NCI-H1417 (cell line): ENCODE measurements at regions not wholly inside any gene's neighbourhood (a gene's known extent, or its start where the extent isn't known, plus 50 kb on each side); places are given as distances from the start of the nearest gene placed in this dataset.

ENCODE experiments used
- DNase-seq, 3 experiments: peaks; one replicate each; lab custom pipeline; 2025; lab: John Stamatoyannopoulos, UW

DNA sequence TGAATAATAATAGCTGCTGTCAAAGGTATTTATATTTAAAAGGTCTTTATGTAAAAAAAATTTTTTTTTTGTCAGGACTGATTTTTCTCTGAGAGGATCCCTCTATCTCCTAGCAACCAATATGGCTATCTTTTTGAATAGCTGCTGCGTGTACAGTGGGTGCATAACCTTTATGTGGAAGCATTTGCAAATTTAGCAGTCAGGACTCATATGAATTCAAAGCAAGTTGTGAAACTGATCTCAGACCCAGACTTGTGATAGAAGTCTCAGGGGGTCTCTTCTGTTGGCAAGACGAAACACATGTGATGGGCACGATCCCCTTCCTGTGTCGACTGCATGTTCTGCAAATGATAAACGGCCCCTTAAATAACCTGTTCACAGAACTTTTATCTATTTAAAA is 114.1 kb upstream of the ARGLU1 start:
- DNase-seq: no peak

DNA sequence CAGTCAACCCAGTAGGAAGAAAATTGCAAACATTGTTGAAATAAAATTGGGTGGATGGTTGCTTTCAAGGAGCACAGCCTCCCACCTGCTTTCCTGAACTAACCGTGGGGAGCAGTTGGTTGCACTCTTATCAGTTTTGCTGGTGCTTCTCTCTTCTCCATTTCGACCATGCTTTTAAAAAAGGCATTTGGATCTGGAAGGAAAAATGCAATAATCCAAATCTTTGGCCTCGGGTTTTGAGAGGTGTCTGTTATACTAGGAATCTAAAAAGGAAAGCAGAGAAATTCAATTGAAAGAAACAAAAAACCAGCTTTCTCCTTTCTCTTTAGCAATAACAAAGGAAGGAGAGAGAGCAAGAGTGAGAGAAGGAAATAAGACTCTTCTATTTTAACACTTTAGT is 113.6 kb upstream of the ARGLU1 start:
- DNase-seq: no peak

DNA sequence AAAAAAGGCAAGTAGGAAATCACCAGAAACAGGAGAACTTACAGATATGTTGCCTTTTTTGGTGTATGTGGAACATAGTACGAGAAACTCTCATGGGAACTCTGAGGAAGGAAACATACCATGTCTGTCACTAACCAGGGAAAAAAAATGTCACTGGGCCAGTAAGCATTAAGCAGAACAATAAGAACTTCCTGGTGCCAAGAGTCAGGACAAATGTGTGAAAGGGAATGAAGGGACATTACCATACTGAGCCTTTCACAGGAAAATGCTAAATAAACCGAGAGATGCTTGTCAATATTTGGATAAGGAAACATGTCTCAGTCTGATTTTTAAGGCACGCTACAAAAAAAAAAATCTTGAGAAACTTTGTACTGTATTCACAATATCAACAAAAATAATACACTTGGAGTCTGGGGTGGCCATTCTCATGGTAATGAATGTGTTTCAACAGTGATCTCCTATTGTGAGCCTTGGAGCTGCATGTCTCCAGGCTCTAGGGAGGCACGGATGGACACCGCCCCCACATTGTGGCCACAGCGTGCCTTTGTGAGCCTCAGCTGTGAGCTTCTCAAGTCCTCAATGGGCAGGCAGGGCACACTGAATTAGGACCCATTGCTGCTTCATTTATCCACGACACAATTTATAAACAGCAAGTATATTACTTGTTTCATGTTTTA is 113.0 kb upstream of the ARGLU1 start:
- peak in 1 of 3 experiments; percentile 29 for DNase-seq

DNA sequence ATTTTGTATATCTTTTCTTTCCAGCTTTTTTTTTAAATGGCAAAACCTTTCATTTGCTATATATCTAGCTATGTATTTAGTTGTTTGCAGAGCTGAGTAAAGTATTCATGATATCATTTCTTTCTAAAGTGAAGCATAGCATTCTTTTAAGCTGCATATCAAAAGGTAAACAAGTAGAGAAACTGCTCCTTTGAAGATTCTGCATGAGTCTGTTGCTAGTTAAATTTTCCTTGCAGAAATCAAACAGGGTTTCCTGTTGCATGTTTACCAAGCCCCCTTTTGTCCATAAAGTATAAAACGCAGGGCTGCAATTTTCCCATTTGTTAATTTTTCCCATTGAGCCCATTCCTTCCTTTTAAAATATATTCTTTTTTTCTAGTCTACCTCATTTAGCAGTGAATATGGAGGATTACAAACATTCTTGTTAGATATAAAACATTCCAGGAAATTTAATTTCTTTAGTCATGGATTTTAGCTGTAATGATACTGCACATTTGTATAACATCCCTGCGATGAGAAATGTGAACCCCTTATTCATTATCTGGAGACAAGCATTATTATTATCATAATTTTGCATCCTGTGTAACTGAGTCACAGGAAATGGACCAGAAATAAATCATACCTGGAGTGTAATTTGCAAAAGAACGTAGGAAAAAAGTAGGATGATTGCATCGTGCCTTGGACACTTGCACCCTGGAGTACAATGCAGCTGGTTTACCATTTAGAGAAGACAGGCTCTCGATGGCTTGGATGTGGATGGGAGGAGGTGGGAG is 110.9 kb upstream of the ARGLU1 start:
- no peak for DNase-seq

DNA sequence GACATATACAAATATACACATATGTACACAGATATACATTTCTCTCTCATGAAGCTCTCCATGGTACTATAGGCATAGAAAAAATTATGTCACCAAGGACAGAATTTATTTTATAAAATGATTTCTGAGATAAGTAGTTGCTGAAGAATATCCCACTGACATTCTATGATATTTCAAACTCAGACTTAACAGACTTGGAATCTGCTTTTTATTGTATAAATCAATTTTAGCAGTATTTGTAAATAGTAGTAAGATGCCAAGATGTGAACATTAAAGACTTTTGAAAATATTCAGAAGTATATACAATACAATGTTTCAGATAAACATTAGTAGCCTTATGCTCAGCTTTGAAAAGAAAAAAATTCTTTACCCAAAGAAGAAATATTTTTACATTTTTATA is 107.4 kb upstream of the ARGLU1 start:
- DNase-seq: no peak

DNA sequence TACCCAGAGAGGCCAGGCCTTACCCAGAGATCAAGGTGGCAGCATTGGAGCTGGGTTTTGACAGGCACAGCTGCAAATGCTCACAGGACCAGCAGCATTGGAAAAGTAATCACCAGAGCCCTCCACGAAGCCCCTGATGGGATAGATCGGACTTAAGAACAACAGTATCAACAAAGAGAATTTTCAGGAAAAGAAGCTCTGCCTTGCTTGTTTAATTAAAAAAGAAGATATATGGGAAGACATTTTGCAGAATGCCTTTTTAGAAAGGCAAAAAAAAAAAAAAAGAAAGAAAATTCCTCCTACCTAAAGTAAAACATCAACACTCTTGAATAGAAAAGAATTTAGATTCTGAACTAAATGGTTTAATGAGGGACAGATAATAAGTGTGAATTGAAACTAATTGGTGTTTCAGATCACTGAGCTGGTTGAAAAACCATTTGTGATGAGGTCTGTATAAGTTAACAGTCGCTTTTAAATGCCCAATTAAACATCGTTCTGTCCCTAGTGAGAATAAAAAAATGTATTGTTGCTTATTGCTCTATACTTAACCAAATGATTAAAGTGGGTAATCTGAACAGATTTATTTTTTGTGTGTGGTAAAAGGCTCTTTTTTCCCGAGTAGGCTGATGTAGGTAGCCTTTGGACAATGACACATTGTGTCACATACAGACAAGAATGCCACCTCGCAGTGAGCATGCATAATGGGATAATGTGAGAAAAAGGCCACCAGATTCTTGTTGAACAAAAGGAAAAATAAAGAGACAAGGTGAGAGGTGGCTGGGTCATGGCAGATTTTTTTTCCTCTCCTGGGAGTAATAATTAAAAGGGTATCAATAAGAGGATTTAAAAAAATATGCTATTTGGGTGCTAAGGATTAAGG is 93.0 kb upstream of the ARGLU1 start:
- no peak for DNase-seq

DNA sequence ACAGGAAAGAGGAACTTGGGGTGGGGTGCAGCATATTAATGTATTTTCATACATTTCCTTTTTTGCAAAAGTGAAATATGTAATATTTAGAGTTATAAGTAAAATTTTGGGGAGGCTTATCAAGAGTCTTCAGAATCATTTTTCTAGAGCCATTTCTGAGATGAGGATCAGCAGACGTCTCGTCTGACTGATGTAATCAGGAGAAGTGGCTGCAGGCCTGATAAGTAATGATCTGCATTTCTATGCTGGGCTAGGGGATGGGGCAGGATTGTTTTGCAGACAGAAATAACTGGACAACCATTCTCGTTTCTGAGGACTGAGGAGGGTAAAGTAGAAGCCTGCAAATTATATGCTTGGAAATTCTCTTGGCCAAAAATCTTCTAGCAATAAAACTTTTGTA is 89.2 kb upstream of the ARGLU1 start:
- DNase-seq: no peak

DNA sequence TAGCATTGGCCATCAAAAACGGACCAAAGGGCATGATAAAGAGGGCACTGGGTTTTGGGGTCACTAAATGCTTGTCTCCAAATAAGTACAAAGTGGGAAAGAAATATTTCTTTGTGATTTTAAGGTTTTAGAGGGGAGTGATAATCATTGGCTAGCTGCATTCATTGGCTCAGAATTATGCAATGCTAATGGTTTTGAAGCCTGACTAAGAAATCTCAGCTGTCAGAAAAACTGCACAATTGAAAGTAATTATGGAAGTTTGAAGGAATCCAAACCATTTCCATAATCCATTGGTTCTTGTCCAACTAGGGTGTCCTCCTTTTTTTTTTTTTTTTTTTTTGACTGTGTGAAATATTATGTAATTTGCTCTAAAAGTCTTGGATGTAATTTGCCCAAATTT is 88.2 kb upstream of the ARGLU1 start:
- no peak for DNase-seq

DNA sequence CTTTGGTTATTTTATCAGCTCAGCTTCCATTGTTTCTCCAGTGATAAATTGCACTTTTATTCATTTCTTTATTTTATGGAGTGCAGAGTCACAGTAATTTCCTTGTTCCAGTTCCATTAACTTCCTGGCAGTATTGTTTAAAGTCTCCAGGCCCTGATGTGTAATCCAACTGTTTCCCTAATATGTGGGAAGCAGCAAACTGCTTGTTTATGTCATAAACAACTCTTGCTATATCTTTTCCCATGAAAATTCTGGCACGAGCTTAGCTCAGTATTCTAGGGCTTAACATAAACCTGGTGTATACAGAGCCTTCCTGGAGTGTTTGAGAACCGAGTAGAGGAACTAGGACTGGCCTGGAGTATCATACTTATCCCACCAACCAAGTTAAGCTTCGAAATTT is 83.5 kb upstream of the ARGLU1 start:
- no peak for DNase-seq

DNA sequence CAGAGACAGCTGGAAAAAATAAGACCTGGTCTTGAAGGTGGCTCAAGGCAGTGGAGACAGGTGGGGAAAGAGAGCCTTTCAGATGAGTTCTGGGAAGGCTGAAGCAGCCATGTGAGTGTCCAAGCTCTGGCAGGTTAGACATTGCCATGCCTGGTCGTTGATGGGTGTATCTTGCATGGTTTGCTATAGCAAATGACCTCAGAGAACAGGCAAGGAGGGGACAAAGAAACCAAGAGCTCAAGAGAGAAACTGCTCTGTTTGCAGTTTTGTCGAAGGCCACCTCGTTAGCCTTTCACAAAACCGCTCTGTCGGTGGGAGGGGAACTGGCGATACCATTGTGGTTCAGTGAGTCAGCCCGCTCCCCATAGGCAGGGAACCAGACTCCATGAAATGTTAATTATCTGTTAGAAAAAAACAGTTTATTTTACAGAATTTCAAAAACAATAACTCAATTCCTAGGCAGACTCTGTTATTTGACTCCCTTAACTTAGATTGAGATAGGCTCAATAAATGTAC is 82.8 kb upstream of the ARGLU1 start:
- no peak for DNase-seq

DNA sequence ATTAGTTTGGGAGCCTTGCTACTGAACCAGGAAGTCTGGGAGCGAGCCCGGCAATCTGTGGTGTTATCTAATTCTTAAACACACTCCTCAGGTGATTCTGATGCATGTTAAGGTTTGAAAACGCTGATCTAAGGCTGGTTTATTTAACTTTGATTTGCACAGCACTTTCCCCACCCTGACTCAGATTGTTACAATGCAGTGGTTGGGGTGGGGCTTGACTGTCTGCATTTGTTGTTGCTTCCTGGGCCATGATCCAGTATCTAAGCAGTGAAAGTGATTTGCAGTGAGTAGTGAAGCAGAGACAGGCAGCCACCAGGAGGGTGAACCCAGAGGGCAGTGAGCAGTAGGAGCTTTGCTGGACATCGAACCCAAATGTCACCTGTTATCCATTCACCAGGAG is 81.6 kb upstream of the ARGLU1 start:
- DNase-seq: no peak

DNA sequence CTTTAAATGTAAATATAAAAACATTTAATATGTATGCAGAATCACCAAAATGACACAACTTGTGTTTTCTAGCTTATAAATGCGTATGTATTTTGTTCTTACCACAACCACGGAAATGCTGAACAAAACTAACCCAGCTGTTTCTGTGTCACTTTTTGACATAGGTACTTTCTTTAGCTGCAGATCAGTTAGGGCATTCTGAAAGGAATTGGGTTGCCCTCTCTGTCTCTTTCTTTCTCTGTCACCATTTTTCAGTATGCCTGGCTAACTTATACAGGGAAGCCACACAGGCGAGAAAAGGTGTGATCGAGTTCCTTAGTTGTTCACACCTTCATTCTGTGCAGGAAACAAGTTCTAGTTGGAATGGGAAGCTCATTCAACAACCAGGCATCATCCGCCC is 72.6 kb upstream of the ARGLU1 start:
- DNase-seq: no peak

DNA sequence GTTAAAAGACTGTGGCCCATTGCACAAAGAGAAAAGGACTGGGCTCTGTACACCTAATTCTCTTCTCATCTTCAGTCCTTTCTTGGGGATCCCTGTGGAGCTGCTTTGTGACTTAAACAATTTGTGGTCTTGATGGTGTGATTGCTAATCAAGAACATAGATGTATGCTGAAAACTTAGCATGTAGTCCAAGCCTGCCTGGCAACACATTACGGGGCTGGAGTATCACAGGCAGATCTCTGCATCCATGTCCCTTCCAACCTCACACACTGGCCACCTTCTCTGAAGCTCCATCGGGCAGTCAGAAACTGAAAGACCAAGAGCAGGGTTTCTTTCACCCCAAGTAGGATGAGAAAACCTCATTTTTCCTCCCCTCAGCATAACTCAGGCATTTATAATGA is 69.6 kb upstream of the ARGLU1 start:
- DNase-seq: no peak

DNA sequence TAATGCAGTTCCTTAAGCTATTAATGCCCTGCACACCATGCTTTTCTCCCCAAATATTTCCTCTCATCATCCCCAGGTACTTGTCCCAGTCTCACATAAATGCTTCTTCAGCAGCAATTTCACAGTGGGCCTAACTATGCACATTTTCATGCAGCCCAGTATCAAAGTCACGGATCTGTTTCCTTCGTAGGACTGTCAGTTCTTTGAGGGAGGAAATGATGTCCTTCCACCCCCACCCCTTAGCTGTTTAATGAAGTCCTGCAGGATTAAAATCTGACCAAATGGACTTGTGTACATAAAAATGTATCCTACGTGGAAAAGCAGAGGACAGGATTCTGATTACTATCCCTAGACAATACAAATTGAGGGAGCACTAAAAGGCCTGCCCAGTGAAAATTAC is 68.6 kb upstream of the ARGLU1 start:
- DNase-seq: no peak

DNA sequence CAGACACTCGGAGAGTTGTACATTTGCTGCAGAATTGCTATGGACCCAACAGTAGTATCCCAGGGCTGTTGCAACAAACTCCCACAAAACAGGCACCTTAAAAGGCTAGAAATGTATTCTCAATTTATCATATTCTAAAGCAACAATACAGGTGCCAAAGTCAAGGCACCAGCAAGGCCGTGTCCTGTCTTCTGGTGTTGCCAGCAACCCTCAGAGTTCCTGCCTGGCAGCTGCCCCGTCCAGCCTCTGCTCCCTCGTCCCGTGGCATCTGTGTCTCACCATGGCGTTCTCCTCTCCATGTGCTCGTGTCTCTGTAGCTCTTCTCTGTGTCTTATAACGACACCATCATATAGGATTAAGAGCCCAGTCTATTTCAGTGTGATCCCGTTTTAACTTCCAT is 67.7 kb upstream of the ARGLU1 start:
- DNase-seq: no peak

DNA sequence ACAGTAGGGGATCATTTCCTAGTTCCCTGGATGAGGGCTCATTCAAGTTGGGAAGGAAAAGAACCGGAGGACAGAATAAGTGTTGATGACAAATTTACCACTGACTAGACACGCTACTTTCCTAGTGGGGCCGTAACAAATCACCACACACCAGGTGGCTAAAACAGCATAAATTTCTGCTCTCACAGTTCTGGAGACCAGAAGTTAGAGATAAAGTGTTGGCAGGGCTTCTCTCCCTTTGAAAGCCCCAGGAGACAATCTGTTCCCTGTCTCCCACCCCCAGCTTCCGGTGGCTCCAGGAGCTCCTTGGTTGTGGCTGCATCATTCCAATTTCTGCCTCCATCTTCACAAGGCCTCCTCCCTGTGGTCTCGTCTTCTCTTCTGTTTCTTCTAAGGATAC is 65.4 kb upstream of the ARGLU1 start:
- no peak for DNase-seq

DNA sequence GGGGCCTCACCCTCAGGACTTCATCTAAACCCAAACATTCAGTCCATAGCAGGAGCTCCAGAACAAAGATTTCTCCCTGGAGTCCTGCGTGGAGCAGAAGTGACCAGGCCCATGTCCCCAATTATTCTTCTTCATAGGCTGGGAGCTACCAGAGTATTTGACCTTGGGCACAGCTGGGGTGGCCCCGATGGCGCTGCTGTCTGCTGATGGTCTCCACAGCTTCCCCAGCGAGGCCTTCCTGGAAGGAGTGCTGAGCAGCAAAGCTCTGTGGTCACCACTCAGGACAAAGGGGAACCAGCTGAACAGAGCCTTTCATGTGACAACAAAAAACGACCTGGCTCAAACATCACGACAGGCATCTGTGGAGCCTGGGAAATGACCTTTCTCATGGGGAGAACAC is 62.7 kb upstream of the ARGLU1 start:
- DNase-seq: no peak

DNA sequence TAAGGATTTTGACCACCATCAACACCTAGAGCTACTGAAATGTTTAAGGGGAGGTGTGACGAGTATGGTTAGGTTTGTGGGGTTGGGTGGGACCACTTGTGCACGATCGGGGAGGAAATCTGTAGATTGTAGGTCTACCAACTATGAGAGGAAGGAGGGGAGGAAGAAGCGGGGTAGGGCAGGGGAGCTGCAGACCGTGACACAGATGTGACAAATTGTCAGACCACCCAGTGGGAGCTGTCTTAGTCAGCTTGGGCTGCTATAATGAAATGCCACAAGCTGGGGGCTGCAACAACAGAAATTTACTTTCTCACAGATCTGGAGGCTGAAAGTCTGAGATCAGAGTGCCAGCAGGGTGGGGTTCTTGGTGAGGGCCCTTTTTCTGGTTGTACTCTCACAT is 62.2 kb upstream of the ARGLU1 start:
- DNase-seq: no peak

DNA sequence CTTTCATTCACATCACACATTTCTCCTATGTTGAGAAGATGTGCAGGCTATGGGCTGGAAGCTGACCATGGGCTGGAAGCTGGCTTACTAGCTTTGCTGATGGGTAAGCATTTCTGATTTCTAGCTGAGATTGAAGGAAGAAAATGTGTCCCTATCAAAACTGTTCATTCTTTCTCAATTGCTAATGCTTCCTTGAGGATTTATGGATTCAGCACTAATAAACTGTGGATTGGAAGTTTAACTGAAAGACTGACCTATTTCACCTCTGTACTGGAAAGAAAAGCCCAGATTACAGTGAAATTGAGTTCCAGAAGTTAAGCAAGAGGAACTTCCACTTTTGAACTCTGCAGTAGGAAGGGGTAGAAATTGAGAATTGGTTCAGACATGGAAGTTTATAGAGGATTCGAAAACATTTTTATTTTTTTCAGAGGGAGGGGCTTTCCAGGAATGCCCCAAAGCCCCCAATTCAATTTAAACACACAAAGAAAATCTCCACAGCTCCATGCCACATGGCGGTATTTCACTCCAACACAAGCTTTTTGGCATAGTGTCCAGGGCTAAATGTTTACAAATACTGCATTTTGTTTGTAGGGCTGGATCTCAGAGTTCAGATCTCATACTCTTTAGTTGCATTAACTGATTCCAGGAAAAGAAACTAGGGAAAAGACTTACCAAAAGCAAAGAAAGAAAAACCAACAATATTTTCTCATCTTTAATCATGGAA is 61.2 kb upstream of the ARGLU1 start:
- no peak for DNase-seq

DNA sequence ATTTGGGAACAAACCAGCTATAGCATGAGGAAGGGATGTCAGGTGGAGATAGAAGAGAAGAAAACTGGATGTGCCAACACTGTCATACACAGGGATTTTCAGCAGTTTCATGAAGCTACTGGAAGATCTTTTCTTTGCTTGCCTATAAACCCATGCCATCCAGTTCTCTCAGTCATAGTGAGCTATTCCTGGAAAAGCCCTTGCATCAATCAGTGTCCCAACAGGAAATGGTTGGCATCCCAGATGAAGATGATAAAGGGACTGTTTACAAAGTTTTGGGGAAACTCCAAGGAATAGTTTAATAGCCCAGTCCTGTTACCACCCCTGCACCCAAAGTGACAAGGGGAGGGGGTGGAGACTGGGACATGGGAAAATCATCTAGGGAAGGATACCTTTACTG is 58.5 kb upstream of the ARGLU1 start:
- no peak for DNase-seq

DNA sequence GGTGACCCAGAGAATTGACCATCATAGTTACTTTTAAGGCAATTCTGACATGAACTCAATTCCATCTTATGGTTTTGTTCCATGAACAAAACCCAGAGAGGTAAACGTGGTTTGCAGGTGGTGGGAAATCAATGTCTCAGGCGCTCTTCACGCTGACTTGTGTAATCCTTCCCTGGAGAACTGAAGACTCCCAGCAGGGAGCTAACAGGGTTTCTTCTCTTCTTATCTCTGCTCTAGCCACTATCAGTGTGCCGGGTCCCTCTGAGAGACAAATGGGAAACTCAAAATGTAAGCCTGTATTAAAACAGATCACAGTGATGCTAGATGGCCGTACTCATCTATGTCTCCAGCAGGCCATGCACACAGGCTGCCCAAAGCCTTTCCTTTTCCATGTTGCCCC is 57.6 kb upstream of the ARGLU1 start:
- no peak for DNase-seq
